Right lobe of liver (tissue), 6 donors: ENCODE measurements at regions not wholly inside any gene's neighbourhood (a gene's known extent, or its start where the extent isn't known, plus 50 kb on each side); places are given as distances from the start of the nearest gene placed in this dataset.

Experiments used
- ATAC-seq, 4 donors: fragments of 200-7000 bp; cut with Tn5 transposase; one replicate each; pipeline ENCODE4 v1.9.1; 2020; ENCODE audit warnings: mild to moderate bottlenecking in 4 of 4, moderate library complexity in 4 of 4
- DNase-seq, 3 donors: peaks; one replicate each; pipeline ENCODE4 v3.0.0-alpha.2; 2020
- H3K27ac ChIP-seq, 3 donors: fragments of 200-600 bp; one replicate each; pipeline ENCODE4 v1.8.0; 2022
- H3K27me3 ChIP-seq, 2 donors: fragments of 200-600 bp; one replicate each; pipeline ENCODE4 v1.8.0; 2022
- H3K36me3 ChIP-seq, 4 donors: fragments of 200-600 bp; sonication (generic) in 1 of 4; one replicate each; pipeline versions ENCODE4 v1.5.1 to v1.8.0; 2017 to 2022; ENCODE audit warnings: control low read depth in 1 of 4
- H3K4me1 ChIP-seq, 4 donors: fragments of 200-600 bp; sonication (generic) in 1 of 4; one replicate each; pipeline versions ENCODE4 v1.5.1 to v1.8.0; 2017 to 2022; ENCODE audit warnings: control low read depth in 1 of 4
- H3K4me3 ChIP-seq, 3 donors: fragments of 200-600 bp; one replicate each; pipeline ENCODE4 v1.8.0; 2022
- H3K9me3 ChIP-seq, 4 donors: fragments of 200-600 bp; sonication (generic) in 1 of 4; one replicate each; pipeline versions ENCODE4 v1.5.1 to v1.8.0; 2017 to 2022; ENCODE audit warnings: control low read depth in 1 of 4
- CTCF ChIP-seq, 4 donors: fragments of 200-600 bp in 3 of 4; fragments of 450-650 bp in 1 of 4; IDR thresholded peaks; one replicate each; pipeline versions ENCODE4 v1.5.1 to v1.8.0; 2016 to 2022; ENCODE audit warnings: antibody characterized with exemption in 4 of 4, mild to moderate bottlenecking in 2 of 4
- POLR2A ChIP-seq: fragments of 450-650 bp; IDR thresholded peaks from one replicate; pipeline ENCODE4 v1.6.1; 2017; ENCODE audit warnings: antibody characterized with exemption, mild to moderate bottlenecking
- WGBS: methylation state at CpG from one replicate; pipeline ENCODE4 v1.1.6; 2018; ENCODE audit warnings: low coverage, low lambda C conversion rate; ENCODE audit not compliant: insufficient coverage; ENCODE audit errors: missing lambda C conversion rate; 5-methylcytosine and 5-hydroxymethylcytosine counted together
- intact Hi-C, 2 donors: fragments of 100-400 bp; cut with DNase I; formaldehyde crosslinking; loops; one replicate each; pipeline versions ENCODE4 v1.11.2 to v1.14.1; 2022
- donor health status: DM: no; HTN: yes; CAD: no.
- donor health status: DM: no; HTN: no; CAD: no.
- donor health status: DM: no; HTN: no; CAD: no.
- donor health status: DM: no; HTN: yes; CAD: no.
- donor health status: DM: no; HTN: yes; CAD: no.

- H3K27me3 ChIP-seq = no peaks in the 10 kb centered on the region
- ATAC-seq (no peak), DNase-seq (no peak)
- intact Hi-C loops = no loop called here
- no peaks in the 10 kb centered on the region for H3K9me3 ChIP-seq
- no peaks in the 10 kb centered on the region for H3K36me3 ChIP-seq
- H3K4me1 ChIP-seq = no peaks in the 10 kb centered on the region
- H3K27ac ChIP-seq = no peak overlapping the region
- TF ChIP-seq CTCF (IDR thresholded peaks at IDR 0.05) = no peak
- TF ChIP-seq POLR2A = no peak
- H3K4me3 ChIP-seq = no peak overlapping the region
- 66% methylated on average over 13 of the region's 13 CpGs for whole genome bisulfite sequencing
Observed at GRCh38 chr5:154588091-154588774, 110.2 kb upstream of the HAND1 start.

GRCh38 chr5:154587123-154588026 is 109.3 kb upstream of the HAND1 start:
- TF ChIP-seq CTCF (IDR thresholded peaks at IDR 0.05) = no peak
- no peak for TF ChIP-seq POLR2A
- DNase-seq (no peak), ATAC-seq (no peak)
- no peaks in the 10 kb centered on the region for H3K9me3 ChIP-seq
- no peaks in the 10 kb centered on the region for H3K36me3 ChIP-seq
- no peak overlapping the region for H3K27ac ChIP-seq
- intact Hi-C loops = no loop called here
- no peaks in the 10 kb centered on the region for H3K4me1 ChIP-seq
- no peak overlapping the region for H3K4me3 ChIP-seq
- no peaks in the 10 kb centered on the region for H3K27me3 ChIP-seq
- WGBS = 26% methylated on average over 9 of the region's 10 CpGs

- ATAC-seq (peak in 1 of 4 donors; percentile 26), DNase-seq (no peak)
- no peaks in the 10 kb centered on the region for H3K9me3 ChIP-seq
- no peak overlapping the region for H3K4me3 ChIP-seq
- H3K27me3 ChIP-seq = no peaks in the 10 kb centered on the region
- no peaks in the 10 kb centered on the region for H3K4me1 ChIP-seq
- no peak overlapping the region for H3K27ac ChIP-seq
- WGBS = 60% methylated on average over 7 of the region's 12 CpGs
- H3K36me3 ChIP-seq = no peaks in the 10 kb centered on the region
- intact Hi-C loops = no loop called here
- TF ChIP-seq POLR2A (no peak), CTCF (IDR thresholded peaks at IDR 0.05) (no peak)
Observed at GRCh38 chr5:154583671-154584177, 105.7 kb upstream of the HAND1 start.

- ATAC-seq = no peak
- Histone ChIP-seq H3K9me3 (no peaks in the 10 kb centered on the region), H3K27ac (no peak overlapping the region), H3K4me1 (no peaks in the 10 kb centered on the region), H3K36me3 (no peaks in the 10 kb centered on the region), H3K27me3 (no peaks in the 10 kb centered on the region), H3K4me3 (no peak overlapping the region)
- intact Hi-C loops = no loop called here
- 63% methylated on average over 5 of the region's 6 CpGs for WGBS
- TF ChIP-seq POLR2A = no peak
- no peak for TF ChIP-seq CTCF (IDR thresholded peaks at IDR 0.05)
- DNase-seq = no peak
Observed at GRCh38 chr5:154580422-154580821, 102.4 kb upstream of the HAND1 start.
